KMS-11 (cell line): ENCODE measurements at regions not wholly inside any gene's neighbourhood (a gene's known extent, or its start where the extent isn't known, plus 50 kb on each side); places are given as distances from the start of the nearest gene placed in this dataset.

Experiments used
- H2AFZ ChIP-seq: fragments of 200-600 bp; sonication (generic); 2 replicates; pipeline ENCODE4 v1.6.1; 2016; ENCODE audit warnings: antibody characterized with exemption, mixed run types, low read depth
- H3K27ac ChIP-seq: fragments of 200-600 bp; sonication (generic); 2 replicates; pipeline ENCODE4 v1.6.1; 2016; ENCODE audit warnings: mild to moderate bottlenecking, mixed run types
- H3K27me3 ChIP-seq: fragments of 200-600 bp; sonication (generic); 2 replicates; pipeline ENCODE4 v1.6.1; 2017; ENCODE audit warnings: mild to moderate bottlenecking, low read depth, mixed run types, moderate library complexity; ENCODE audit not compliant: insufficient read depth
- H3K36me3 ChIP-seq: fragments of 200-600 bp; sonication (generic); 2 replicates; pipeline ENCODE4 v1.6.1; 2017; ENCODE audit warnings: mild to moderate bottlenecking, mixed run types; ENCODE audit not compliant: insufficient read depth
- H3K4me1 ChIP-seq: fragments of 200-600 bp; sonication (generic); 2 replicates; pipeline ENCODE4 v1.6.1; 2016; ENCODE audit warnings: mild to moderate bottlenecking, low read depth, mixed run types; ENCODE audit not compliant: poor library complexity, severe bottlenecking
- H3K4me2 ChIP-seq: fragments of 200-600 bp; sonication (generic); 2 replicates; pipeline ENCODE4 v1.7.0; 2016; ENCODE audit warnings: mild to moderate bottlenecking, mixed run types
- H3K4me3 ChIP-seq: fragments of 200-600 bp; sonication (generic); IDR thresholded peaks from 2 replicates; pipeline ENCODE4 v1.6.1; 2017; ENCODE audit warnings: low read depth, low read length, mixed read lengths; ENCODE audit not compliant: insufficient read depth
- H3K79me2 ChIP-seq: fragments of 200-600 bp; sonication (generic); 2 replicates; pipeline ENCODE4 v1.6.1; 2016; ENCODE audit warnings: low read depth, mixed run types; ENCODE audit not compliant: insufficient read depth
- H3K9ac ChIP-seq: fragments of 200-600 bp; sonication (generic); 2 replicates; pipeline ENCODE4 v1.6.1; 2016; ENCODE audit warnings: mild to moderate bottlenecking, mixed run types
- H4K20me1 ChIP-seq: fragments of 200-600 bp; sonication (generic); 2 replicates; pipeline ENCODE4 v1.6.1; 2016; ENCODE audit warnings: mild to moderate bottlenecking, mixed run types; ENCODE audit not compliant: insufficient read depth
- CTCF ChIP-seq: fragments of 200-600 bp; sonication (generic); conservative IDR thresholded peaks from 2 replicates; pipeline ENCODE4 v1.6.1; 2017; ENCODE audit warnings: low read depth, mild to moderate bottlenecking, antibody characterized with exemption, low read length, moderate library complexity, mixed read lengths

DNA sequence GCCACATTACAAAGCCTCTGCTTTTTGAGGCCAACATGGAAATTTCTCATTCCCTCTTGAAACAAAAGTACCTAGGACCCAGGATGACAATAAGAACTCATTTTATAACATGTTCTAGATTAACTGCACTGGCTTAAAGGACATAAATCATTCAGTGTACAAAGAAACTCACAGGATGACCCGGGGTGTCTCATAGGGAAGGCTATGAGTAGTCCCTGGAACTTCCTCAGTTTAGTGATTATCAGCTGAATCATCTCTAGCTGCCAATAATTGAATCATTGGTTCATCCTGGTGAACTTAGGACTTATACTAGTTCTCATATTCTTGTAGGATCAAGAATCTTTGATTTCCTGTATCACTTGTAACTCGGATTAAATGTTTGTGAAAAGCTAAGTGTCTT, 95.8 kb upstream of the WDR1 start:
- H4K20me1 ChIP-seq: no peaks in the 10 kb centered on the region
- H3K4me3 ChIP-seq: no peak overlapping the region
- H3K4me1 ChIP-seq: no peaks in the 10 kb centered on the region
- H3K36me3 ChIP-seq: no peaks in the 10 kb centered on the region
- H3K27ac ChIP-seq: no peak overlapping the region
- no peak overlapping the region for H3K4me2 ChIP-seq
- no peak for TF ChIP-seq CTCF
- H3K9ac ChIP-seq: no peak overlapping the region
- H3K79me2 ChIP-seq: no peaks in the 10 kb centered on the region
- no peaks in the 10 kb centered on the region for H3K27me3 ChIP-seq
- no peak overlapping the region for H2AFZ ChIP-seq

DNA sequence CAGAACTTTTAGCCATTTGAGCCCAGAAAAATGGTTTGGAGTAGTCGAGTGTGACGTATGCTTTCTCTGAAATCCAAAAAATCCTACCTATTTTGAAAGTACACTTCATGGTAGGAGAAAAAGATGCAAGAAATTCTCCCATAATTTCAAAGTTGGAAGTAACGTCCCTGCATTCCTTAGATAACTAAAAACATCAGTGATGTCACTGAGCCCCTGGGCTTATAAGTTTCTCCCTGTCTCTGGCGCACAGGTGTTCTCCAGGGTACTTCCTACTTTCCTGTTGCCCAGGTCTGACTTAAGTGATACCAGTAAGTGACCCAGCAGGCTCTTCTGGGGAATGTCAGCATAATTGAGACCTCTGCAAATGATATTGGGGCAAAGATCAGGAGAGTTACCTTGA, 90.5 kb upstream of the WDR1 start:
- Histone ChIP-seq H4K20me1 (no peaks in the 10 kb centered on the region), H3K27me3 (no peaks in the 10 kb centered on the region), H3K27ac (no peak overlapping the region), H3K4me2 (no peak overlapping the region), H3K4me3 (no peak overlapping the region), H3K4me1 (no peaks in the 10 kb centered on the region), H3K9ac (no peak overlapping the region), H3K79me2 (no peaks in the 10 kb centered on the region), H2AFZ (no peak overlapping the region), H3K36me3 (no peaks in the 10 kb centered on the region)
- TF ChIP-seq CTCF: no peak

DNA sequence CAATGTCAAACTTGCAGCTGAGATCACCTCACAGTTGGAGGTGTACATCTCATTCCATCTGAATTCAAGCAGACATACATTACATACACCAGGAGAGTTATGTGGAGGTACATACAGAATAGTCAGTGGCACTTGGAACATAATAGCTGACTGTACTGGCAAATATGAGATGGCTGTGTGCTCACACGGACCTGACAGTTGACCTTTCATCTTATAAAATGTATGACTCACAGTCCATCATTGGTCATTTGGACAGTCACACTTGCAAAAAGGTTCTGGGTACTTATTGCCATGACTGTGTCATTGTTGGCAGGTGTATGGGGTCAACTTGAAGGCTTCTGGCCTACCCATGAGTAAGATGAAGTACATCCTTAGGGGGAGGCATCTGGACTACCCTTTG, 88.6 kb upstream of the WDR1 start:
- H3K27me3 ChIP-seq: no peaks in the 10 kb centered on the region
- H3K36me3 ChIP-seq: no peaks in the 10 kb centered on the region
- H3K9ac ChIP-seq: no peak overlapping the region
- no peak overlapping the region for H2AFZ ChIP-seq
- no peaks in the 10 kb centered on the region for H4K20me1 ChIP-seq
- H3K4me2 ChIP-seq: no peak overlapping the region
- no peaks in the 10 kb centered on the region for H3K79me2 ChIP-seq
- no peak overlapping the region for H3K27ac ChIP-seq
- H3K4me1 ChIP-seq: no peaks in the 10 kb centered on the region
- H3K4me3 ChIP-seq: no peak overlapping the region
- TF ChIP-seq CTCF: no peak

- Histone ChIP-seq H3K9ac (no peak overlapping the region), H3K4me3 (no peak overlapping the region), H3K4me2 (no peak overlapping the region), H3K27ac (no peak overlapping the region), H4K20me1 (no peaks in the 10 kb centered on the region), H3K79me2 (no peaks in the 10 kb centered on the region), H2AFZ (no peak overlapping the region), H3K27me3 (no peaks in the 10 kb centered on the region), H3K36me3 (no peaks in the 10 kb centered on the region), H3K4me1 (no peaks in the 10 kb centered on the region)
- no peak for TF ChIP-seq CTCF
Observed at GRCh38 chr4:10204401-10205058, 87.9 kb upstream of the WDR1 start.
